H9 (cell line): ENCODE measurements at regions not wholly inside any gene's neighbourhood (a gene's known extent, or its start where the extent isn't known, plus 50 kb on each side); places are given as distances from the start of the nearest gene placed in this dataset.

ENCODE experiments used
- DNase-seq: peaks from one replicate; pipeline ENCODE4 v3.0.0-alpha.2; 2017
- H2AFZ ChIP-seq: one replicate; pipeline ENCODE4 v1.6.1; 2013; ENCODE audit warnings: mild to moderate bottlenecking, low read length, control low read depth, moderate library complexity
- H2AK5ac ChIP-seq: 2 replicates; pipeline ENCODE4 v1.6.1; 2013; ENCODE audit warnings: low read length, control low read depth, mixed read lengths; ENCODE audit not compliant: insufficient read length
- H2BK120ac ChIP-seq: one replicate; pipeline ENCODE4 v1.6.1; 2013; ENCODE audit warnings: low read depth, mild to moderate bottlenecking, low read length, control low read depth, inconsistent platforms; ENCODE audit not compliant: poor library complexity, severe bottlenecking
- H2BK12ac ChIP-seq: 2 replicates; pipeline ENCODE4 v1.6.1; 2013; ENCODE audit warnings: low read length, control low read depth, mixed read lengths, low read depth; ENCODE audit not compliant: insufficient read length
- H2BK15ac ChIP-seq: 2 replicates; pipeline ENCODE4 v1.6.1; 2013; ENCODE audit warnings: low read depth, low read length, control low read depth
- H2BK20ac ChIP-seq: one replicate; pipeline ENCODE4 v1.6.1; 2013; ENCODE audit warnings: low read depth, mild to moderate bottlenecking, low read length, control low read depth, inconsistent platforms; ENCODE audit not compliant: poor library complexity, severe bottlenecking
- H2BK5ac ChIP-seq: 2 replicates; pipeline ENCODE4 v1.6.1; 2013; ENCODE audit warnings: low read length, control low read depth, mixed read lengths; ENCODE audit not compliant: insufficient read length
- H3K14ac ChIP-seq: 2 replicates; pipeline ENCODE4 v1.6.1; 2013; ENCODE audit warnings: low read length, control low read depth; ENCODE audit not compliant: insufficient read depth
- H3K18ac ChIP-seq: 2 replicates; pipeline ENCODE4 v1.6.1; 2013; ENCODE audit warnings: low read depth, mild to moderate bottlenecking, mixed read lengths, low read length, control low read depth; ENCODE audit not compliant: insufficient read length
- H3K23ac ChIP-seq: 2 replicates; pipeline ENCODE4 v1.6.1; 2013; ENCODE audit warnings: low read length, control low read depth, mixed read lengths, low read depth; ENCODE audit not compliant: insufficient read length
- H3K23me2 ChIP-seq: 2 replicates; pipeline ENCODE4 v1.6.1; 2013; ENCODE audit warnings: low read depth, mild to moderate bottlenecking, mixed read lengths, low read length, control low read depth; ENCODE audit not compliant: insufficient read length, poor library complexity, severe bottlenecking
- H3K27ac ChIP-seq: 2 replicates; pipeline ENCODE4 v1.5.1; 2013; ENCODE audit warnings: low read length, control low read depth, mixed read lengths, low read depth; ENCODE audit not compliant: insufficient read length
- H3K27me3 ChIP-seq: 2 replicates; pipeline ENCODE4 v1.6.1; 2013; ENCODE audit warnings: low read length, control low read depth, inconsistent platforms; ENCODE audit not compliant: insufficient read depth
- H3K4ac ChIP-seq: 2 replicates; pipeline ENCODE4 v1.6.1; 2013; ENCODE audit warnings: low read depth, mild to moderate bottlenecking, control low read depth, inconsistent platforms, low read length, moderate library complexity
- H3K4me1 ChIP-seq: 2 replicates; pipeline ENCODE4 v1.6.1; 2013; ENCODE audit warnings: low read length, control low read depth, inconsistent platforms; ENCODE audit not compliant: insufficient read depth
- H3K4me2 ChIP-seq: 2 replicates; pipeline ENCODE4 v1.6.1; 2013; ENCODE audit warnings: low read length, control low read depth, mixed read lengths; ENCODE audit not compliant: insufficient read length, insufficient read depth
- H3K56ac ChIP-seq: 2 replicates; pipeline ENCODE4 v1.6.1; 2013; ENCODE audit warnings: low read depth, mild to moderate bottlenecking, mixed read lengths, low read length, control low read depth; ENCODE audit not compliant: insufficient read length
- H3K79me1 ChIP-seq: 2 replicates; pipeline ENCODE4 v1.6.1; 2013; ENCODE audit warnings: low read depth, mild to moderate bottlenecking, moderate library complexity, low read length, control low read depth, inconsistent platforms; ENCODE audit not compliant: insufficient read depth, poor library complexity, severe bottlenecking
- H3K79me2 ChIP-seq: 2 replicates; pipeline ENCODE4 v1.6.1; 2013; ENCODE audit warnings: low read length, control low read depth, inconsistent platforms; ENCODE audit not compliant: insufficient read depth
- H3K9ac ChIP-seq: 2 replicates; pipeline ENCODE4 v1.6.1; 2013; ENCODE audit warnings: low read length, control low read depth, mixed read lengths; ENCODE audit not compliant: insufficient read length; ENCODE audit errors: extremely low read depth
- H3K9me3 ChIP-seq: one replicate; pipeline ENCODE4 v1.6.1; 2013; ENCODE audit warnings: low read depth, low read length, inconsistent platforms; ENCODE audit not compliant: control insufficient read depth
- H3T11ph ChIP-seq: one replicate; pipeline ENCODE4 v1.6.1; 2013; ENCODE audit warnings: mild to moderate bottlenecking, low read length, control low read depth, inconsistent platforms
- H4K20me1 ChIP-seq: one replicate; pipeline ENCODE4 v1.6.1; 2013; ENCODE audit not compliant: control insufficient read depth, insufficient read length, insufficient read depth
- H4K5ac ChIP-seq: 2 replicates; pipeline ENCODE4 v1.6.1; 2013; ENCODE audit warnings: low read depth, mild to moderate bottlenecking, mixed read lengths, low read length, control low read depth; ENCODE audit not compliant: insufficient read length
- H4K8ac ChIP-seq: replicated peaks from 2 replicates; pipeline ENCODE4 v1.6.1; 2013; ENCODE audit warnings: low read length, control low read depth, mixed read lengths, low read depth; ENCODE audit not compliant: insufficient read length
- H4K91ac ChIP-seq: 2 replicates; pipeline ENCODE4 v1.6.1; 2013; ENCODE audit warnings: low read depth, mild to moderate bottlenecking, moderate library complexity, mixed read lengths, low read length, control low read depth; ENCODE audit not compliant: insufficient read length
- H3K27ac Mint-ChIP-seq, 3 experiments: 2 replicates in 2 of 3; 3 replicates in 1 of 3; pipeline ENCODE4 v1.8.0; 2020 to 2021; ENCODE audit warnings: mixed read lengths in 3 of 3, mild to moderate bottlenecking in 1 of 3, moderate library complexity in 1 of 3
- H3K27me3 Mint-ChIP-seq: 2 replicates; pipeline ENCODE4 v1.8.0; 2021; ENCODE audit warnings: low read depth, mild to moderate bottlenecking, moderate library complexity, mixed read lengths
- H3K36me3 Mint-ChIP-seq, 3 experiments: 2 replicates in 2 of 3; 3 replicates in 1 of 3; pipeline ENCODE4 v1.8.0; 2020 to 2021; ENCODE audit warnings: low read depth in 3 of 3, mixed read lengths in 3 of 3; ENCODE audit not compliant: insufficient read depth in 1 of 3
- H3K4me1 Mint-ChIP-seq, 2 experiments: 2 replicates each; pipeline ENCODE4 v1.8.0; 2020; ENCODE audit warnings: mixed read lengths in 2 of 2
- H3K4me3 Mint-ChIP-seq, 2 experiments: 2 replicates in 1 of 2; 3 replicates in 1 of 2; pipeline ENCODE4 v1.8.0; 2020 to 2021; ENCODE audit warnings: mild to moderate bottlenecking in 2 of 2, mixed read lengths in 2 of 2, moderate library complexity in 1 of 2
- H3K9me3 Mint-ChIP-seq, 2 experiments: 2 replicates in 1 of 2; 3 replicates in 1 of 2; pipeline ENCODE4 v1.8.0; 2020; ENCODE audit warnings: mild to moderate bottlenecking in 2 of 2, mixed read lengths in 2 of 2, moderate library complexity in 1 of 2
- CTCF ChIP-seq: fragments of 200-600 bp; sonication (generic); conservative IDR thresholded peaks from 3 replicates; pipeline ENCODE4 v1.8.0; 2021; ENCODE audit warnings: antibody characterized with exemption, mild to moderate bottlenecking
- WGBS: extraction: QIAGEN DNeasy Blood & Tissue Kit; methylation state at CpG from one replicate; pipeline ENCODE4 v1.1.7; 2013; ENCODE audit warnings: missing lambda C conversion rate, low lambda C conversion rate, mixed read lengths; ENCODE audit not compliant: insufficient read length; ENCODE audit errors: extremely low coverage; 5-methylcytosine and 5-hydroxymethylcytosine counted together

DNA sequence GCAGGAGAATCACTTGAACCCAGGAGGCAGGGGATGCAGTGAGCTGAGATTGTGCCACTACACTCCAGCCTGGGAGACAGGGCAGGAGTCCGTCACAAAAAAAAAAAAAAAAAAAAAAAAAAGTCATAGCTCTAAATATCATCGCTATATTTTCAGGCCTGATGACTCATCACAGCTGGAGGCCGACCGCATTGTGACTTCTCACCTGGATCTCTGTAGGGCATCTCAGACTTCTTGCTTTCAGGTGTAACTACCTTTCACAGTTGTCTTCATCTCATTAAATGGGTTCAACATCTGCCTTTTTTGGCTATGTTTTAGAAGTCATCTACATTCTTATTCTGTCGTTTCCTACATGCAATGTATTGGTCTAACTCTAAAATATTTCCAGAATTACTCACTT lies 353.1 kb upstream of the MON1B start:
- no peak overlapping the region for H3K9ac ChIP-seq
- H3K23me2 ChIP-seq: no peaks in the 10 kb centered on the region
- H2BK12ac ChIP-seq: no peak overlapping the region
- H3K9me3 ChIP-seq: no peaks in the 10 kb centered on the region
- H4K20me1 ChIP-seq: no peaks in the 10 kb centered on the region
- H2BK20ac ChIP-seq: no peak overlapping the region
- no peak overlapping the region for H3K27ac ChIP-seq
- H3T11ph ChIP-seq: no peak overlapping the region
- TF ChIP-seq CTCF: no peak
- H3K27me3 ChIP-seq: no peaks in the 10 kb centered on the region
- no peak overlapping the region for H3K18ac ChIP-seq
- H4K8ac ChIP-seq: no peak overlapping the region
- no peak overlapping the region for H3K56ac ChIP-seq
- DNase-seq: no peak
- H3K79me2 ChIP-seq: no peaks in the 10 kb centered on the region
- no peak overlapping the region for H3K14ac ChIP-seq
- H2BK5ac ChIP-seq: no peak overlapping the region
- H3K4ac ChIP-seq: no peak overlapping the region
- no peak overlapping the region for H2BK120ac ChIP-seq
- H3K79me1 ChIP-seq: no peaks in the 10 kb centered on the region
- Mint-ChIP-seq H3K4me1 (peaks cover 0 to 4% of the 10 kb centered on the region in 2 experiments; a peak in 2 of 4 replicates), H3K27me3 (no peaks in the 10 kb centered on the region; the same call in none of the 2 replicates), H3K9me3 (peaks cover 0 to 4% of the 10 kb centered on the region in 2 experiments; a peak in 1 of 5 replicates), H3K27ac (no peak overlapping the region), H3K4me3 (no peak overlapping the region), H3K36me3 (0 out of 7 replicates have a peak, but pooled peaks cover 0 to 4% (median 0%) of the 10 kb centered on the region in 3 experiments)
- no peak overlapping the region for H4K5ac ChIP-seq
- H3K23ac ChIP-seq: no peak overlapping the region
- no peak overlapping the region for H2BK15ac ChIP-seq
- no CpG with 5 or more reads among the region's 5 CpGs for WGBS
- no peak overlapping the region for H2AK5ac ChIP-seq
- H3K4me1 ChIP-seq: no peaks in the 10 kb centered on the region
- no peak overlapping the region for H4K91ac ChIP-seq
- H3K4me2 ChIP-seq: no peak overlapping the region
- no peak overlapping the region for H2AFZ ChIP-seq
